ENCODE measurements at regions not wholly inside any gene's neighbourhood (a gene's known extent, or its start where the extent isn't known, plus 50 kb on each side); places are given as distances from the start of the nearest gene placed in this dataset.
"Not testable (repeated sequence)": the region's sequence is repeated elsewhere in the genome, so short reads cannot be mapped to it uniquely, and the experiment has no call there.

DNA sequence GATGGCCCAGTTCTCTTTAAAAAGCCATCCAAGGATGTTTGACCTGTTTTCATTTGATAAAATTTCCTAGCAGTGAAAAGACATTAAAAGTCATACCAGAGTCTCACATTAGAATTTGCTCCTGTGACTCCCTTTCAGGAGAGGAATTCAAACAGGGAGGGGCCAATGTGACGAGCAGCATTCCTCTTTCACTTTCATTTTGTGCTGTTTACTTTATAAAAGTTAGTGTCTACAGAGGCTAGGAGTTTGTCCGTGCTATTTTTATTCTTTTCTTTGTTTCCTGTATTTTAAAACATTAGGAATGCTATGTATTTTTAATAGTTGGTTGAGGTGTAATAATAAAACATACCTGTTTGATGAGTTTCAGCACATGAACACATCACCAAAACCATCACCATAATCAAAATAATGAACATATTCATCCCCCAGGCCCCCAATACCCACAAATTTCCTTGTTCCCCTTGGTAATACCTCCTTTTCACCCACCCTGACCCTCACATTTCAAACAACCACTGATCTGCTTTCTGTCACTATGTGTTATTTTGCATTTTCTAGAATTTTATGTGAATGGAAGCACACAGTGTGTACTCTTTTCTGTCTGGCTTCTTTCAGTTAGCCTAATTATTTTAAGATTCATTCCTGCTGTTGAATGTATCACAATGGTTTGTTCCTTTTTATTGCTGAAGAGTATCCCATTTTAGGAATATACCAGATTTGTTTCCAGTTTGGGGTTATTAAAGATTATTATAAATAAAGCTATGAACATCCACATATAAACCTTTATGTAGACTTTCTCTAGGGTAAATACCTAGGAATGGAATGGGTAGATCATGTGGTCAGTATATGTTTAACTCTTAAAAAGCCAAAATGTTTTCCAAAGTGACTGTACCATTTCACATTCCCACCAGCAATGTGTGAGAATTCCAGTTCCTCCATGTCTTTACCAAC, 129.5 kb downstream of the TENT5C start:
- peak overlapping the region; percentile 61 for H3K4me2 ChIP-seq (ENCODE audit: low read length)
- H3K9me2 ChIP-seq (ENCODE audit: low read depth, low read length) = no peaks in the 10 kb centered on the region
- no peak overlapping the region for H3K9ac ChIP-seq (ENCODE audit: low read length)
- H4K20me1 ChIP-seq (ENCODE audit: insufficient read depth, low read length) = no peaks in the 10 kb centered on the region
- TF ChIP-seq, protein P1, sequence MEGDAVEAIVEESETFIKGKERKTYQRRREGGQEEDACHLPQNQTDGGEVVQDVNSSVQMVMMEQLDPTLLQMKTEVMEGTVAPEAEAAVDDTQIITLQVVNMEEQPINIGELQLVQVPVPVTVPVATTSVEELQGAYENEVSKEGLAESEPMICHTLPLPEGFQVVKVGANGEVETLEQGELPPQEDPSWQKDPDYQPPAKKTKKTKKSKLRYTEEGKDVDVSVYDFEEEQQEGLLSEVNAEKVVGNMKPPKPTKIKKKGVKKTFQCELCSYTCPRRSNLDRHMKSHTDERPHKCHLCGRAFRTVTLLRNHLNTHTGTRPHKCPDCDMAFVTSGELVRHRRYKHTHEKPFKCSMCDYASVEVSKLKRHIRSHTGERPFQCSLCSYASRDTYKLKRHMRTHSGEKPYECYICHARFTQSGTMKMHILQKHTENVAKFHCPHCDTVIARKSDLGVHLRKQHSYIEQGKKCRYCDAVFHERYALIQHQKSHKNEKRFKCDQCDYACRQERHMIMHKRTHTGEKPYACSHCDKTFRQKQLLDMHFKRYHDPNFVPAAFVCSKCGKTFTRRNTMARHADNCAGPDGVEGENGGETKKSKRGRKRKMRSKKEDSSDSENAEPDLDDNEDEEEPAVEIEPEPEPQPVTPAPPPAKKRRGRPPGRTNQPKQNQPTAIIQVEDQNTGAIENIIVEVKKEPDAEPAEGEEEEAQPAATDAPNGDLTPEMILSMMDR (IDR thresholded peaks at IDR 0.05; ENCODE audit: low read length) = no peak
- no peak for TF ChIP-seq EZH2 (IDR thresholded peaks at IDR 0.05; ENCODE audit: borderline replicate concordance, low read length)
- H3K4me1 ChIP-seq (ENCODE audit: insufficient read depth, low read length, severe bottlenecking) = peaks cover 11% of the 10 kb centered on the region
- peak overlapping the region; percentile 99 for H2AFZ ChIP-seq (ENCODE audit: low read length)
- H3K4me3 ChIP-seq (ENCODE audit: low read depth, low read length, poor library complexity, severe bottlenecking) = peak overlapping the region; percentile 36
- H3K79me2 ChIP-seq (ENCODE audit: insufficient read depth, low read length) = no peaks in the 10 kb centered on the region
- no peak overlapping the region for H3K27ac ChIP-seq (ENCODE audit: low read depth, low read length, poor library complexity, severe bottlenecking)
- no peaks in the 10 kb centered on the region for H3K9me3 ChIP-seq (ENCODE audit: low read length)
- no peaks in the 10 kb centered on the region for H3F3A ChIP-seq (ENCODE audit: insufficient read depth, low read length)
- H3K36me3 ChIP-seq (ENCODE audit: insufficient read depth, low read length) = no peaks in the 10 kb centered on the region
- no peaks in the 10 kb centered on the region for H3K27me3 ChIP-seq (ENCODE audit: insufficient read depth, low read length)

DNA sequence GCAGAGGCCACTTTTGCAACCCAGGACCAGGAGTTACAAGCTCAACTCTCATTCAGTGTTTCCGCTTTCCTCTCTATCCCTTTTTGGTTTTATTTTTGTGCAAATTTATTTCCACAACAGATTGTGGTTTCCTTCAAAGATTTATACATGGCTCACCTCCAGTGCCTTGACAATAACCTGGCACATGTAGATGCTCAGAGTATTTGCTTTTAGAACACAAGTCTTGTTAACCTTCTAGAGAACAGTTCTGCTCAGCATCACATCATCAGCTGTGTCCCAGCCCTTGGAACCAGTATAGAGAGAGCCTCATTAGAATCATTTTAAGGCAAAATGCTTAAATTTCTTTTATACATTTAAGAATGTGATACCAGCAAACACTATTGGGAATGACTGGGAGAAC, 133.7 kb downstream of the TENT5C start:
- Histone ChIP-seq H3K4me1 (ENCODE audit: insufficient read depth, low read length, severe bottlenecking) (peaks cover 11% of the 10 kb centered on the region), H3K4me2 (ENCODE audit: low read length) (no peak overlapping the region), H2AFZ (ENCODE audit: low read length) (no peak overlapping the region), H3K79me2 (ENCODE audit: insufficient read depth, low read length) (no peaks in the 10 kb centered on the region), H3K27ac (ENCODE audit: low read depth, low read length, poor library complexity, severe bottlenecking) (no peak overlapping the region), H3K9ac (ENCODE audit: low read length) (no peak overlapping the region), H3K9me2 (ENCODE audit: low read depth, low read length) (no peaks in the 10 kb centered on the region), H3K4me3 (ENCODE audit: low read depth, low read length, poor library complexity, severe bottlenecking) (no peak overlapping the region), H3F3A (ENCODE audit: insufficient read depth, low read length) (no peaks in the 10 kb centered on the region), H3K27me3 (ENCODE audit: insufficient read depth, low read length) (no peaks in the 10 kb centered on the region), H3K9me3 (ENCODE audit: low read length) (no peaks in the 10 kb centered on the region), H3K36me3 (ENCODE audit: insufficient read depth, low read length) (no peaks in the 10 kb centered on the region), H4K20me1 (ENCODE audit: insufficient read depth, low read length) (no peaks in the 10 kb centered on the region)
- TF ChIP-seq, protein P1 (IDR thresholded peaks at IDR 0.05; ENCODE audit: low read length) = no peak
- no peak for TF ChIP-seq EZH2 (IDR thresholded peaks at IDR 0.05; ENCODE audit: borderline replicate concordance, low read length)

DNA sequence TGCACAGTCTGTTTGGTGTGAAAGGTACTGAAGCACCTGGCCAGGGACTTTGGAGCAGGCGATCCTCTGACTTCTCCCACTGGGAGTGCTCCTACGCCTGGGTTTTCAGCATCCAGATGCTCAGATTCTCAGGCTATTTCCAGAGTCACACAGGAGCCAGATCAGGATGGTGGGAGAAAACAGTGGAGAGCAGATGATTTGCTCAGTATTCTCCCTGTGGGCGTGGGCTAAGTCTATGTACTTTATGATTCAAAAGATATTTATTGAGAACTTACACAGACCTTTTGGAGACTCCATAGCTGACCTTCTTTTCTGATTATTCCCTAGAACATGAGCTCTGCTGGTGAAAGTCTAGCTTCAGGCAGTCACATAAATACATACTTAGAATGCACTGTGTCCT, 134.6 kb downstream of the TENT5C start:
- H3F3A ChIP-seq (ENCODE audit: insufficient read depth, low read length) = no peaks in the 10 kb centered on the region
- no peaks in the 10 kb centered on the region for H3K36me3 ChIP-seq (ENCODE audit: insufficient read depth, low read length)
- H3K9me3 ChIP-seq (ENCODE audit: low read length) = no peaks in the 10 kb centered on the region
- peaks cover 2% of the 10 kb centered on the region for H3K4me1 ChIP-seq (ENCODE audit: insufficient read depth, low read length, severe bottlenecking)
- no peak overlapping the region for H2AFZ ChIP-seq (ENCODE audit: low read length)
- H3K9ac ChIP-seq (ENCODE audit: low read length) = no peak overlapping the region
- no peak overlapping the region for H3K4me2 ChIP-seq (ENCODE audit: low read length)
- H3K27ac ChIP-seq (ENCODE audit: low read depth, low read length, poor library complexity, severe bottlenecking) = no peak overlapping the region
- no peaks in the 10 kb centered on the region for H3K9me2 ChIP-seq (ENCODE audit: low read depth, low read length)
- no peaks in the 10 kb centered on the region for H3K79me2 ChIP-seq (ENCODE audit: insufficient read depth, low read length)
- H4K20me1 ChIP-seq (ENCODE audit: insufficient read depth, low read length) = no peaks in the 10 kb centered on the region
- TF ChIP-seq EZH2 (IDR thresholded peaks at IDR 0.05; ENCODE audit: borderline replicate concordance, low read length) = no peak
- TF ChIP-seq, protein P1 (IDR thresholded peaks at IDR 0.05; ENCODE audit: low read length) = no peak
- H3K27me3 ChIP-seq (ENCODE audit: insufficient read depth, low read length) = no peaks in the 10 kb centered on the region
- H3K4me3 ChIP-seq (ENCODE audit: low read depth, low read length, poor library complexity, severe bottlenecking) = no peak overlapping the region

DNA sequence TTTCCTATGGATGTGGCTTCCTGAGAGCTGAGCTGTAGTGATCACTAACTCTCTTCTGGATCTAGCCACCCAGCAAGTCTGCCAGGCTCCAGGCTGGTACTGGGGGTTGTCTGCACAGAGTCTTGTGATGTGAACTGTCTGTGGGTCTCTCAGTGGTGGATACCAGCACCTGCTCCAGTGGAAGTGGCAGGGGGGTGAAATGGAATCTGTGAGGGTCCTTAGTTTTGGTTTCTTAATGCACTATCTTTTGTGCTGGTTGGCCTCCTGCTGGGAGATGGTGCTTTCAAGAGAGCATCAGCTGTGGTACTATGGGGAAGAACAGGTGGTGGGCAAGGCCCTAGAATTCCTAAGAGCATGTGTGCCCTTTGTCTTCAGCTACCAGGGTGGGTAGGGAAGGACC, 140.7 kb downstream of the TENT5C start:
- not testable (repeated sequence) for H3K9ac ChIP-seq (ENCODE audit: low read length)

More for the DNA sequence above, 140.7 kb downstream of the TENT5C start:
- H3K4me2 ChIP-seq (ENCODE audit: low read length); H3F3A ChIP-seq (ENCODE audit: insufficient read depth, low read length); H3K27ac ChIP-seq (ENCODE audit: low read depth, low read length, poor library complexity, severe bottlenecking); H4K20me1 ChIP-seq (ENCODE audit: insufficient read depth, low read length); H3K4me1 ChIP-seq (ENCODE audit: insufficient read depth, low read length, severe bottlenecking); H3K36me3 ChIP-seq (ENCODE audit: insufficient read depth, low read length); H3K9me2 ChIP-seq (ENCODE audit: low read depth, low read length); H3K9me3 ChIP-seq (ENCODE audit: low read length); H3K27me3 ChIP-seq (ENCODE audit: insufficient read depth, low read length); H3K4me3 ChIP-seq (ENCODE audit: low read depth, low read length, poor library complexity, severe bottlenecking); H2AFZ ChIP-seq (ENCODE audit: low read length); H3K79me2 ChIP-seq (ENCODE audit: insufficient read depth, low read length): not testable (repeated sequence)
